Vagina (tissue), 2 donors: ENCODE measurements at regions not wholly inside any gene's neighbourhood (a gene's known extent, or its start where the extent isn't known, plus 50 kb on each side); places are given as distances from the start of the nearest gene placed in this dataset.

ENCODE experiments used
- DNase-seq, 2 donors: peaks; one replicate each; pipeline ENCODE4 v3.0.0-alpha.2; 2017; ENCODE audit errors: extremely low spot score in 2 of 2
- H3K27ac ChIP-seq: fragments of 200-600 bp; sonication (generic); one replicate; pipeline ENCODE4 v1.5.1; 2019
- H3K27me3 ChIP-seq: fragments of 200-600 bp; sonication (generic); one replicate; pipeline ENCODE4 v1.5.1; 2019
- H3K36me3 ChIP-seq, 2 donors: fragments of 200-600 bp; sonication (generic); one replicate each; pipeline ENCODE4 v1.5.1; 2017 to 2019
- H3K4me1 ChIP-seq: fragments of 200-600 bp; sonication (generic); one replicate; pipeline ENCODE4 v1.5.1; 2019
- H3K4me3 ChIP-seq, 2 donors: fragments of 200-600 bp; sonication (generic); 1 replicate in 1 of 2; 2 replicates in 1 of 2; pipeline ENCODE4 v1.5.1; 2016 to 2019
- H3K9me3 ChIP-seq: fragments of 200-600 bp; sonication (generic); one replicate; pipeline ENCODE4 v1.5.1; 2019
- CTCF ChIP-seq, 3 experiments: fragments of 450-650 bp in 2 of 3; fragments of 200-600 bp in 1 of 3; sonication (generic) in 1 of 3; IDR thresholded peaks; one replicate each; pipeline ENCODE4 v1.5.1; 2017 to 2019; ENCODE audit warnings: antibody characterized with exemption in 3 of 3, mild to moderate bottlenecking in 2 of 3, moderate library complexity in 2 of 3
- POLR2A ChIP-seq, 2 donors: fragments of 450-650 bp; IDR thresholded peaks; one replicate each; pipeline ENCODE4 v1.6.1; 2017; ENCODE audit warnings: antibody characterized with exemption in 2 of 2, mild to moderate bottlenecking in 2 of 2, moderate library complexity in 2 of 2
- POLR2AphosphoS5 ChIP-seq, 2 donors: sonication (generic); formaldehyde crosslinking; IDR thresholded peaks; one replicate each; pipeline ENCODE4 v1.9.0; 2017; ENCODE audit warnings: antibody characterized with exemption in 2 of 2, mild to moderate bottlenecking in 2 of 2, low read depth in 1 of 2; ENCODE audit not compliant: insufficient read depth in 1 of 2
- intact Hi-C: fragments of 100-400 bp; cut with DNase I; formaldehyde crosslinking; loops from one replicate; pipeline ENCODE4 v1.15.1; 2023

GRCh38 chr9:96064826-96065481 is 189.5 kb downstream of the ERCC6L2 start:
- Histone ChIP-seq H3K27me3 (no peaks in the 10 kb centered on the region), H3K4me3 (no peak overlapping the region), H3K36me3 (no peaks in the 10 kb centered on the region), H3K9me3 (no peaks in the 10 kb centered on the region), H3K4me1 (peaks cover 11% of the 10 kb centered on the region), H3K27ac (no peak overlapping the region)
- TF ChIP-seq CTCF (IDR thresholded peaks at IDR 0.05) (no peak), POLR2AphosphoS5 (IDR thresholded peaks at IDR 0.05; ENCODE audit: insufficient read depth in 1 of 2, low read depth in 1 of 2) (no peak), POLR2A (IDR thresholded peaks at IDR 0.05) (no peak)
- intact Hi-C loops: no loop called here
- DNase-seq: peak in 1 of 2 donors; percentile 64

GRCh38 chr9:96062854-96063253 is 187.4 kb downstream of the ERCC6L2 start:
- no peak for DNase-seq
- intact Hi-C loops: loop anchor here (2.0 kb wide), 1 partner anchor 62 kb away; no protein-coding TSS in a partner anchor
- Histone ChIP-seq H3K4me1 (peaks cover 11% of the 10 kb centered on the region), H3K4me3 (no peak overlapping the region), H3K36me3 (no peaks in the 10 kb centered on the region), H3K9me3 (no peaks in the 10 kb centered on the region), H3K27ac (no peak overlapping the region), H3K27me3 (no peaks in the 10 kb centered on the region)
- no peak for TF ChIP-seq POLR2A (IDR thresholded peaks at IDR 0.05)
- no peak for TF ChIP-seq CTCF (IDR thresholded peaks at IDR 0.05)
- TF ChIP-seq POLR2AphosphoS5 (IDR thresholded peaks at IDR 0.05; ENCODE audit: insufficient read depth in 1 of 2, low read depth in 1 of 2): no peak

GRCh38 chr9:96062031-96062430 is 186.5 kb downstream of the ERCC6L2 start:
- peaks cover 11% of the 10 kb centered on the region for H3K4me1 ChIP-seq
- intact Hi-C loops: loop anchor here (2.0 kb wide), 1 partner anchor 63 kb away; no protein-coding TSS in a partner anchor
- no peak overlapping the region for H3K27ac ChIP-seq
- H3K4me3 ChIP-seq: no peak overlapping the region
- H3K9me3 ChIP-seq: no peaks in the 10 kb centered on the region
- no peaks in the 10 kb centered on the region for H3K27me3 ChIP-seq
- DNase-seq: no peak
- no peaks in the 10 kb centered on the region for H3K36me3 ChIP-seq
- TF ChIP-seq POLR2AphosphoS5 (IDR thresholded peaks at IDR 0.05; ENCODE audit: insufficient read depth in 1 of 2, low read depth in 1 of 2) (no peak), POLR2A (IDR thresholded peaks at IDR 0.05) (no peak), CTCF (IDR thresholded peaks at IDR 0.05) (no peak)

- H3K9me3 ChIP-seq: no peaks in the 10 kb centered on the region
- intact Hi-C loops: no loop called here
- peaks cover 11% of the 10 kb centered on the region for H3K4me1 ChIP-seq
- no peak overlapping the region for H3K27ac ChIP-seq
- no peak for DNase-seq
- no peaks in the 10 kb centered on the region for H3K27me3 ChIP-seq
- H3K36me3 ChIP-seq: no peaks in the 10 kb centered on the region
- TF ChIP-seq POLR2AphosphoS5 (IDR thresholded peaks at IDR 0.05; ENCODE audit: insufficient read depth in 1 of 2, low read depth in 1 of 2) (no peak), POLR2A (IDR thresholded peaks at IDR 0.05) (no peak), CTCF (IDR thresholded peaks at IDR 0.05) (peak in 1 of 3 experiments; percentile 42)
- H3K4me3 ChIP-seq: no peak overlapping the region
Measured at GRCh38 chr9:96061293-96061987, 185.9 kb downstream of the ERCC6L2 start.

GRCh38 chr9:96058218-96058617 is 182.7 kb downstream of the ERCC6L2 start:
- H3K27ac ChIP-seq: no peak overlapping the region
- TF ChIP-seq POLR2A (IDR thresholded peaks at IDR 0.05) (no peak), POLR2AphosphoS5 (IDR thresholded peaks at IDR 0.05; ENCODE audit: insufficient read depth in 1 of 2, low read depth in 1 of 2) (no peak), CTCF (IDR thresholded peaks at IDR 0.05) (no peak)
- H3K9me3 ChIP-seq: no peaks in the 10 kb centered on the region
- DNase-seq: no peak
- no peaks in the 10 kb centered on the region for H3K27me3 ChIP-seq
- no peak overlapping the region for H3K4me3 ChIP-seq
- no peaks in the 10 kb centered on the region for H3K36me3 ChIP-seq
- intact Hi-C loops: no loop called here
- peaks cover 11% of the 10 kb centered on the region for H3K4me1 ChIP-seq
